GM12878 (cell line): ENCODE measurements at regions not wholly inside any gene's neighbourhood (a gene's known extent, or its start where the extent isn't known, plus 50 kb on each side); places are given as distances from the start of the nearest gene placed in this dataset.

Experiments
- MAX ChIP-seq: IDR thresholded peaks from 2 replicates; pipeline ENCODE4 v1.6.1; 2012; ENCODE audit warnings: low read depth, low read length, improper control_type of control experiment
- RAD51 ChIP-seq: fragments of 450-650 bp; IDR thresholded peaks from 2 replicates; pipeline ENCODE4 v1.6.1; 2016; ENCODE audit warnings: moderate library complexity, mild to moderate bottlenecking, inconsistent platforms
- USF2 ChIP-seq: IDR thresholded peaks from 2 replicates; pipeline ENCODE4 v1.6.1; 2011; ENCODE audit warnings: low read depth, low read length, improper control_type of control experiment, borderline replicate concordance
- ZNF274 ChIP-seq: IDR thresholded peaks from one replicate; pipeline ENCODE4 v1.8.0; 2011; ENCODE audit not compliant: insufficient read length, insufficient read depth
- TF ChIP-seq, protein P1 (sequence below): fragments of 450-650 bp; IDR thresholded peaks from 2 replicates; pipeline ENCODE4 v1.6.1; 2017; ENCODE audit warnings: mild to moderate bottlenecking, moderate library complexity

DNA sequence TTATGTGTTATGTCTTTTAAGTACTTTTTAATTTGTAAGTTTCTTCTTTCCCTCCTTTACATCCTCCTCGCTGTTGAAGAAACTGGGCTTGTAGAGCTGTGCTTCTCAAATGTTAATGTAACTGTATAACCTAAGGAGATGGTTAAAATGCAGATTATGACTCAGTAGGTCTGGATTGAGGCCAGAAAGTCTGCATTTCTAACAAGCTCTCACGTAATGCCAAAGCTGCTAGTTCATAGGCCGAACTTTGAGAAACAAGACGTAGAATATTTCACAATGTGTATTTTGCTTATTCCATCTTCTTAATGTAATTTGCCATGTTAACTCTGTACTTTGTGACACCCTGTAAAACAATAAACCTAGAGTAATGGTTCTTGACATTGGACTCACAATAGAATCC, 193.3 kb upstream of the SYT1 start:
- TF ChIP-seq MAX (no peak), ZNF274 (no peak), USF2 (no peak), RAD51 (no peak)
- TF ChIP-seq, protein P1, sequence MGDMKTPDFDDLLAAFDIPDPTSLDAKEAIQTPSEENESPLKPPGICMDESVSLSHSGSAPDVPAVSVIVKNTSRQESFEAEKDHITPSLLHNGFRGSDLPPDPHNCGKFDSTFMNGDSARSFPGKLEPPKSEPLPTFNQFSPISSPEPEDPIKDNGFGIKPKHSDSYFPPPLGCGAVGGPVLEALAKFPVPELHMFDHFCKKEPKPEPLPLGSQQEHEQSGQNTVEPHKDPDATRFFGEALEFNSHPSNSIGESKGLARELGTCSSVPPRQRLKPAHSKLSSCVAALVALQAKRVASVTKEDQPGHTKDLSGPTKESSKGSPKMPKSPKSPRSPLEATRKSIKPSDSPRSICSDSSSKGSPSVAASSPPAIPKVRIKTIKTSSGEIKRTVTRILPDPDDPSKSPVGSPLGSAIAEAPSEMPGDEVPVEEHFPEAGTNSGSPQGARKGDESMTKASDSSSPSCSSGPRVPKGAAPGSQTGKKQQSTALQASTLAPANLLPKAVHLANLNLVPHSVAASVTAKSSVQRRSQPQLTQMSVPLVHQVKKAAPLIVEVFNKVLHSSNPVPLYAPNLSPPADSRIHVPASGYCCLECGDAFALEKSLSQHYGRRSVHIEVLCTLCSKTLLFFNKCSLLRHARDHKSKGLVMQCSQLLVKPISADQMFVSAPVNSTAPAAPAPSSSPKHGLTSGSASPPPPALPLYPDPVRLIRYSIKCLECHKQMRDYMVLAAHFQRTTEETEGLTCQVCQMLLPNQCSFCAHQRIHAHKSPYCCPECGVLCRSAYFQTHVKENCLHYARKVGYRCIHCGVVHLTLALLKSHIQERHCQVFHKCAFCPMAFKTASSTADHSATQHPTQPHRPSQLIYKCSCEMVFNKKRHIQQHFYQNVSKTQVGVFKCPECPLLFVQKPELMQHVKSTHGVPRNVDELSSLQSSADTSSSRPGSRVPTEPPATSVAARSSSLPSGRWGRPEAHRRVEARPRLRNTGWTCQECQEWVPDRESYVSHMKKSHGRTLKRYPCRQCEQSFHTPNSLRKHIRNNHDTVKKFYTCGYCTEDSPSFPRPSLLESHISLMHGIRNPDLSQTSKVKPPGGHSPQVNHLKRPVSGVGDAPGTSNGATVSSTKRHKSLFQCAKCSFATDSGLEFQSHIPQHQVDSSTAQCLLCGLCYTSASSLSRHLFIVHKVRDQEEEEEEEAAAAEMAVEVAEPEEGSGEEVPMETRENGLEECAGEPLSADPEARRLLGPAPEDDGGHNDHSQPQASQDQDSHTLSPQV = no peak
